Fibroblast of lung (primary cell): ENCODE measurements at regions not wholly inside any gene's neighbourhood (a gene's known extent, or its start where the extent isn't known, plus 50 kb on each side); places are given as distances from the start of the nearest gene placed in this dataset.
"Not testable (repeated sequence)": the region's sequence is repeated elsewhere in the genome, so short reads cannot be mapped to it uniquely, and the experiment has no call there.

Experiments used
- DNase-seq, 2 donors: peaks; one replicate each; pipeline versions ENCODE4 v3.0.0 to v3.0.0-alpha.2; 2010; ENCODE audit warnings: low read depth in 2 of 2
- H2AFZ ChIP-seq: 2 replicates; pipeline ENCODE4 v1.5.1; 2012; ENCODE audit warnings: low read length, control low read depth, inconsistent platforms
- H3K27ac ChIP-seq: 2 replicates; pipeline ENCODE4 v1.5.1; 2011; ENCODE audit warnings: low read length, control low read depth; ENCODE audit not compliant: insufficient read depth
- H3K27me3 ChIP-seq: 2 replicates; pipeline ENCODE4 v1.5.1; 2011; ENCODE audit warnings: mild to moderate bottlenecking, low read length; ENCODE audit not compliant: control insufficient read depth, insufficient read depth
- H3K36me3 ChIP-seq: 2 replicates; pipeline ENCODE4 v1.5.1; 2011; ENCODE audit warnings: low read length; ENCODE audit not compliant: control insufficient read depth, insufficient read depth
- H3K4me1 ChIP-seq: 2 replicates; pipeline ENCODE4 v1.5.1; 2011; ENCODE audit warnings: low read length; ENCODE audit not compliant: control insufficient read depth, insufficient read depth; ENCODE audit errors: extremely low read depth
- H3K4me2 ChIP-seq: 2 replicates; pipeline ENCODE4 v1.5.1; 2011; ENCODE audit warnings: low read length, control low read depth; ENCODE audit not compliant: insufficient read depth; ENCODE audit errors: extremely low read depth
- H3K4me3 ChIP-seq, 4 experiments: fragments of 200-600 bp in 1 of 4; sonication (generic) in 1 of 4; replicated peaks in 1 of 4; 2 replicates each; pipeline ENCODE4 v1.5.1; 2011 to 2016; ENCODE audit warnings: low read length in 4 of 4, low read depth in 3 of 4, mild to moderate bottlenecking in 3 of 4, control low read depth in 2 of 4, inconsistent platforms in 1 of 4, mixed read lengths in 1 of 4; ENCODE audit not compliant: insufficient read depth in 1 of 4; ENCODE audit errors: control extremely low read depth in 1 of 4
- H3K79me2 ChIP-seq: 2 replicates; pipeline ENCODE4 v1.5.1; 2012; ENCODE audit warnings: mild to moderate bottlenecking, low read length, inconsistent platforms; ENCODE audit not compliant: control insufficient read depth, insufficient read depth
- H3K9ac ChIP-seq: 2 replicates; pipeline ENCODE4 v1.5.1; 2011; ENCODE audit warnings: mild to moderate bottlenecking, low read length, control low read depth; ENCODE audit not compliant: insufficient read depth
- H3K9me3 ChIP-seq: 2 replicates; pipeline ENCODE4 v1.5.1; 2012; ENCODE audit warnings: low read depth, low read length; ENCODE audit not compliant: control insufficient read depth, insufficient read depth
- H4K20me1 ChIP-seq: 2 replicates; pipeline ENCODE4 v1.5.1; 2011; ENCODE audit warnings: low read length; ENCODE audit not compliant: control insufficient read depth, insufficient read depth; ENCODE audit errors: extremely low read depth

DNA sequence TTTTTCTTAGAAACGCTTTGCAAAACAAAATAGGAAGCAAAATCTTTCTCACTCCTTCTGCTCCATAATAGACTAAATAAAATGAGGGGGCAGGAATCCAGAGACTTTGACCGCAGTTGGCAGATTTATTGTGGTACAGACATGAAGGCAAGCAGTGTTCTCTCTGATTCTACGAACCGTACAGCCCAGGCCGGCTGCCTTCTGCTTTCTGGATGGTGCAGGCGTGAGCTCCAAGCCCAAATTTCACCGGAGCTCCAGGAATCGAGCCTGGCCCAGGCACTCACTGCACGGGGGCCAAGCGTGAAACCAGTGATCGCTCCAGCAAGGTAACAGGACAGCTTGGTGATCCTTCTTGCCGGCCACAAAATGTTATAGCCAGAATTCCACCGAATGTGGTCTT lies 202.9 kb downstream of the GOLGA6L6 start:
- H3K9ac ChIP-seq, H3K4me2 ChIP-seq, DNase-seq, H4K20me1 ChIP-seq, H3K4me3 ChIP-seq, H3K36me3 ChIP-seq, H3K4me1 ChIP-seq, H3K27ac ChIP-seq, H2AFZ ChIP-seq, H3K79me2 ChIP-seq, H3K27me3 ChIP-seq: not testable (repeated sequence)
- peaks cover 16% of the 10 kb centered on the region for H3K9me3 ChIP-seq

DNA sequence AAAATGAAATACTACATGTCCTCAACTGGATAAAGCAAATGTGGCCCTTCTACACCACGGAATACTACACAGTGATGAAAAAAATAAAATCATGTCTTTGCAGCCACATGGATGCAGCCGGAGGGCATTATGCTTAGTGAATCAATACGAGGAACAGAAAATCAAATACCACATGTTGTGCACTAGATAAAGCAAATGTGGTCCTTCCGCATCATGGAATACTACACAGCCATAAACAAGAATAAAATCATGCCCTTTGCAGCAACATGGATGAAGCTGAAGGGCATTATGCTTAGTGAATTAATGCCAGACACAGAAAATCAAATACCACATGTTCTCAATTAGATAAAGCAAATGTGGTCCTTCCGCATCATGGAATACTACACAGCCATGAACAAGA lies 204.4 kb downstream of the GOLGA6L6 start:
- H3K4me1 ChIP-seq, H2AFZ ChIP-seq, H3K36me3 ChIP-seq, H3K79me2 ChIP-seq, H3K27ac ChIP-seq, DNase-seq, H3K9ac ChIP-seq, H3K4me3 ChIP-seq, H3K4me2 ChIP-seq, H3K27me3 ChIP-seq, H4K20me1 ChIP-seq: not testable (repeated sequence)
- peaks cover 16% of the 10 kb centered on the region for H3K9me3 ChIP-seq

DNA sequence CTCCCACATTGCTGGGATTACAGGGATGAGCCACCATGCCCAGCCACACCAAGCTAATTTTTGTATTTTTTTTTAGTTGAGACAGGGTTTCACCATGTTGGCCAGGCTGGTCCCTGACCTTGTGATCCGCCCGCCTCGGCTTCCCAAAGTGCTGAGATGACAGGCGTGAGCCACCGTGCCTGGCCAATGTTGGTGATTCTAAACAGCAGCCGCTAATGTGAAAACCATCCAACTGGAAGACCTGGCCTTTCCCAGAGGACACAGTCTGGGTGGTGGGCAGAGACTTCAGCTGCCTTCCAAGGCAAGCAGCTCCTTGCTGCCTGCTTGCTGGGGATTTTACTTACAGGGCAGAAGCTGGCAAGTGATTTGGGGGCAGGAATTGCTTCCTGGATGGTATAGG lies 207.1 kb downstream of the GOLGA6L6 start:
- H4K20me1 ChIP-seq, H3K27me3 ChIP-seq, H3K79me2 ChIP-seq, H3K4me1 ChIP-seq, H3K9me3 ChIP-seq, DNase-seq, H3K27ac ChIP-seq, H3K4me2 ChIP-seq, H3K36me3 ChIP-seq, H3K4me3 ChIP-seq, H2AFZ ChIP-seq, H3K9ac ChIP-seq: not testable (repeated sequence)

DNA sequence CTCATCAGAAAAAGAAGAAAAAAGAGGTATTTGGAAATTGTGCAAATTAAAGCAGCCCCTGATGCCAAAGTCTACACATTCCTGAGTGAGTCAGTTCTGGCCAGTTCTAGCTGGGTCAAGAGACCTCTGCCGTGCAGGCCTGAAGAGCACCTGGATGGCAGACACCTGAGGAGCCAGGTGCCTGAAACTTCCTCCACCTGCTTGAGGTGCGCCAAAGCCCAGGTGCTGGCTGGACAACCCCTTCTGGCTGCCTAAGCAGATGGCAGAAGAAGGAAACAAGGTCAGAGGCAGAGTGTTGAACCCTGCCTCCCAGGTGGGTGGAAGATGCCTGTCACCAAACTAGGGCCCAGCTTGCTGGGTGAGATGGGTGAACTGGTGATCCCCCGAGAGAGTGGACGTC lies 215.8 kb downstream of the GOLGA6L6 start:
- not testable (repeated sequence) for H4K20me1 ChIP-seq, H3K9me3 ChIP-seq, H3K4me2 ChIP-seq, H3K79me2 ChIP-seq, H3K9ac ChIP-seq, H3K27me3 ChIP-seq, DNase-seq, H3K36me3 ChIP-seq, H3K27ac ChIP-seq, H2AFZ ChIP-seq, H3K4me3 ChIP-seq, H3K4me1 ChIP-seq

DNA sequence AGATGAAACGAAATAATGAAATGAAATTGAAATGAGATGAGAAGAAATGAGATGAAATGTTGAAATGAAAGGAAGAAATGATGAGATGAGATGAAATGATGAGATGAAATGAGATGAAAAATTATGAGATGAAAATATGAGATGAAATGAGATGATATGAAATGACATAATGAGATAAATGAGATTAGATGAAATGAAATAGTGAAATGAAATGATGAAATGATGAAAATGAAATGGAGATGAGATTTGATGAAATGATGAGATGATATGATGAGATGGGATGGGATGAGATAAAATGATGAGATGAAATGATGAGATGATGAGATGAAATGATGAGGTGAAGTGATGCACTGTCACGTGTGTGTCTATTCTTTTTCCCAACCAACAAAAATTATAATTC lies 224.5 kb downstream of the GOLGA6L6 start:
- H4K20me1 ChIP-seq, H3K27ac ChIP-seq, DNase-seq, H3K4me3 ChIP-seq, H3K9ac ChIP-seq, H3K4me2 ChIP-seq, H2AFZ ChIP-seq, H3K27me3 ChIP-seq, H3K79me2 ChIP-seq, H3K4me1 ChIP-seq, H3K9me3 ChIP-seq, H3K36me3 ChIP-seq: not testable (repeated sequence)

DNA sequence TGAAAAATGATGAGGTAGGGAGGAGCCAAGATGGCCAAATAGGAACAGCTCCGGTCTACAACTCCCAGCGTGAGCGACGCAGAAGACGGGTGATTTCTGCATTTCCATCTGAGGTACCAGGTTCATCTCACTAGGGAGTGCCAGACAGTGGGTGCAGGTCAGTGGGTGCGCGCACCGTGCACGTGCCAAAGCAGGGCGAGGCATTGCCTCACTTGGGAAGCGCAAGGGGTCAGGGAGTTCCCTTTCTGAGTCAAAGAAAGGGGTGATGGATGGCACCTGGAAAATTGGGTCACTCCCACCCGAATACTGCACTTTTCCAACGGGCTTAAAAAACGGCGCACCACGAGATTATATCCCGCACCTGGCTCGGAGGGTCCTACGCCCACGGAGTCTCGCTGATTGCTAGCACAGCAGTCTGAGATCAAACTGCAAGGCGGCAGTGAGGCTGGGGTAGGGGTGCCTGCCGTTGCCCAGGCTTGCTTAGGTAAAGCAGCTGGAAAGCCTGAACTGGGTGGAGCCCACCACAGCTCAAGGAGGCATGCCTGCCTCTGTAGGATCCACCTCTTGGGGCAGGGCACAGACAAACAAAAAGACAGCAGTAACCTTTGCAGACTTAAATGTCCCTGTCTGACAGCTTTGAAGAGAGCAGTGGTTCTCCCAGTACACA lies 230.5 kb downstream of the GOLGA6L6 start:
- H3K4me3 ChIP-seq, H3K9me3 ChIP-seq, H3K4me2 ChIP-seq, H3K36me3 ChIP-seq, H4K20me1 ChIP-seq, H3K9ac ChIP-seq, H3K4me1 ChIP-seq, DNase-seq, H2AFZ ChIP-seq, H3K27ac ChIP-seq, H3K79me2 ChIP-seq, H3K27me3 ChIP-seq: not testable (repeated sequence)
